GM12801 (cell line): ENCODE measurements at regions not wholly inside any gene's neighbourhood (a gene's known extent, or its start where the extent isn't known, plus 50 kb on each side); places are given as distances from the start of the nearest gene placed in this dataset.

Experiments
- TF ChIP-seq, protein P1 (sequence below): IDR thresholded peaks from one replicate; pipeline ENCODE4 v1.5.1; 2011; ENCODE audit warnings: control low read depth; ENCODE audit not compliant: insufficient read length; ENCODE audit errors: extremely low read depth

DNA sequence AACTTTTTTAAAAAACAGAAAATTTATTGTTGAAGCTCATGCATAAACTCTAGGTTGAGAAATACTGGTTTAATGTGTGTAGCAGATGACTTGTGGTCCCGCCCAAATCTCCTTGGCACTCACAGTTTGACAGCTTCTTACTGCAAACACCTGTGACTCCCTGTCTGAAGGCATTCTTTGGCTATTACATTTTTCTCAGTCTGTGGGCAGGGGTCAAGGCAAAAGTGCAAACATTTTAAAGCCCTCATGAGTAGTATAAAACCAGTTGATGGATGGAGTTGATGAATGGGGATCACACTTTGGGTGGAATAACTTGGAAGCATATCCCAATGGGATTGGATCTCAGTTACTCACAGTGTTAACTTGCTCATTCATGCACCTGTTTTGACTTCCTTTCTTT is 1007.0 kb upstream of the NUDT12 start:
- TF ChIP-seq, protein P1, sequence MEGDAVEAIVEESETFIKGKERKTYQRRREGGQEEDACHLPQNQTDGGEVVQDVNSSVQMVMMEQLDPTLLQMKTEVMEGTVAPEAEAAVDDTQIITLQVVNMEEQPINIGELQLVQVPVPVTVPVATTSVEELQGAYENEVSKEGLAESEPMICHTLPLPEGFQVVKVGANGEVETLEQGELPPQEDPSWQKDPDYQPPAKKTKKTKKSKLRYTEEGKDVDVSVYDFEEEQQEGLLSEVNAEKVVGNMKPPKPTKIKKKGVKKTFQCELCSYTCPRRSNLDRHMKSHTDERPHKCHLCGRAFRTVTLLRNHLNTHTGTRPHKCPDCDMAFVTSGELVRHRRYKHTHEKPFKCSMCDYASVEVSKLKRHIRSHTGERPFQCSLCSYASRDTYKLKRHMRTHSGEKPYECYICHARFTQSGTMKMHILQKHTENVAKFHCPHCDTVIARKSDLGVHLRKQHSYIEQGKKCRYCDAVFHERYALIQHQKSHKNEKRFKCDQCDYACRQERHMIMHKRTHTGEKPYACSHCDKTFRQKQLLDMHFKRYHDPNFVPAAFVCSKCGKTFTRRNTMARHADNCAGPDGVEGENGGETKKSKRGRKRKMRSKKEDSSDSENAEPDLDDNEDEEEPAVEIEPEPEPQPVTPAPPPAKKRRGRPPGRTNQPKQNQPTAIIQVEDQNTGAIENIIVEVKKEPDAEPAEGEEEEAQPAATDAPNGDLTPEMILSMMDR: no peak

DNA sequence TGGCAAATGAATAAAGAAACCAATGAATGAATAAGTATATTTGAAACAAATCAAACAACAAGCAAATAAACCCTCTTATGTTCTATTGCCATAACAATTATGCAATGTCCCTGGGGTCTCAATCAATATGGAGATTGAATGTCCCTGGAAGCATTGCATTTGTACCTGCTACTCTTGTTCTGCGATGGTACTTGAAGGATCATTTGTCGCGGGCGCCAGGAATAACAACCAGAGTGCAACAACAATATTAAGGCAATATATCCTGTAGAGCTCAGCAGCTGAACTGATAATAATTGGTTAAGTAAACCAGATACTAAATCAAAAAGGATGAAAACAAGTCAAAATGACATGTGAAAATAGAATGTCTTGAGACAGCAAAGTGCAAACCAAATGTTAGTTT is 1001.9 kb upstream of the NUDT12 start:
- TF ChIP-seq, protein P1: no peak

DNA sequence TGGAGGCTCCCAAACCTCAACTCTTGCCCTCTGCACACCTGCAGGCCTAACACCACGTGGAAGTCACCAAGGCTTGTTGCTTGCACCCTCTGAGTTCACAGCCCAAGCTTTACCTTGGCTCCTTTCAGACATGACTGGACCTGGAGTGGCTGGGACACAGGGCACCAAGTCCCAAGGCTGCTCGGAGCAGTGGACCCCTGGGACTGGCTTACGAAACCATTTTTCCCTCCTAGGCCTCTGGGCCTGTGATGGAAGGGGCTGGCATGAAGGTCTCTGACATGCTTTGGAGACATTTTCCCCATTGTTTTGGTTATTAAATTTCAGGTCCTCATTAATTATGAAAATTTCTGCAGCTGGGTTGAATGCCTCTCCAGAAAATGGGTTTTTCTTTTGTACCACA is 994.4 kb upstream of the NUDT12 start:
- TF ChIP-seq, protein P1: no peak

DNA sequence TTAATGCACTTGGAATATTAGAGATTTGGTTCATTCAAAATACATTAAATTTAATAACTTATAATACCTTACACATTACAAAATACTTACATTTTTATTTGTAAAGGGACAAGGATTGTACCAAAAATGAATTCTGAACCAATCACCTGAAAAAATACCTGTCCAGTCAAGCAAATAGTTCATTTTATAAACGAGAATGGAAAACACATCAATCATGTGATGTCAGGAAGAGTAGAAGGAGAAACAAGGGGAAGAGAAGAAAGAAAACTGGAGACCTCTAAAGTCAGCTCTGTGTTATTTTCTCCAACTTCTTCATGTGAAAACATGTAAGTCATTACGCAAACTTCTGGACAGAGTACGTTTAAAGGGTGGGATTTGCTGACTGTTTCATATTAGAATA is 989.0 kb upstream of the NUDT12 start:
- TF ChIP-seq, protein P1: no peak

DNA sequence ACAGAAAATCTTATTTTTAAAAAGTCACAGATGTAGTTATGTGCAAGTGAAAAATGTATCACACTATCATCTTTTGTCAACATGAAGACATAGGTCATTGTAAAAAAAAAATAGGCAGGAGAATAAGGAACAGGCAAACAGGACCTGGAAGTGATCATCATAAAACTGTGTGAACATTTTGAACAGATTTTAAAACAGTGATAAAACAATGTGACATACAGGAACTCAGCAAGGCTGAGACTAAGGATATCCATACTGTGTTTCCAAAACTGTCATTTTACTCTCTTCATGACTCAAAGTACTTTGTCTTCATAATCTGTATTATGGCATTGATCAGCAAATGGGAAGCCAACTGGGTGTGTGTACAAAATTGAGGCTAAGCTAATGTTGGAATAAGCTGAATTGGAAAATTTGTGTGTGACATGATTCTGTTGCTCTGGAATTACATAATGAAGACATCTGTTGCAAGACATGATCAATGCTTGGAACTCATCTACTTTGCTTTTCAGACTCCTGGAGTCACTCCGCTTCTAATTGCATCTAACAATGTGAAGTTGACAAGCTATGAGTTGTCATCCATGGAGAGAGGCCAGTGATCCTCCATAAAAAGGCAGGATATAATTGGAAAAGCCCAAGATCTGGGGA is 978.7 kb upstream of the NUDT12 start:
- TF ChIP-seq, protein P1: no peak

DNA sequence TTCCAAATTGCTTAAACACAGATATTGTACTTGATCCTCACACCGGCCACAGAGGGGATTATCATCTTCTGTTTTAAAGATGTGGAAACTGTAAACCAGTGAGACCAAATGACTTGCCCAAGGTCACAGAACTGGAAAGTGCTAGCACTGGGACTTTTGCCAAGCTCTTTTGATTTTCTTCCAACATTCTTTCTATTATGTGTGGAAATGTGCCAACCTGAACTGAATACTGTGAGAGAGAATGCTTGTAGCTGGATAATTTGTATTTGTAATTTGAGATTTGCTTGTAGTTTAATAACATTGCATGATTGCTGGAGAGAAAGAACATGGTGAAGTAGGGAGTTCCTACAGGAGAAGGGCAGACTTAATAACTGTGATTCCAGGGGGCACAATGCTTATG is 977.9 kb upstream of the NUDT12 start:
- TF ChIP-seq, protein P1: no peak

DNA sequence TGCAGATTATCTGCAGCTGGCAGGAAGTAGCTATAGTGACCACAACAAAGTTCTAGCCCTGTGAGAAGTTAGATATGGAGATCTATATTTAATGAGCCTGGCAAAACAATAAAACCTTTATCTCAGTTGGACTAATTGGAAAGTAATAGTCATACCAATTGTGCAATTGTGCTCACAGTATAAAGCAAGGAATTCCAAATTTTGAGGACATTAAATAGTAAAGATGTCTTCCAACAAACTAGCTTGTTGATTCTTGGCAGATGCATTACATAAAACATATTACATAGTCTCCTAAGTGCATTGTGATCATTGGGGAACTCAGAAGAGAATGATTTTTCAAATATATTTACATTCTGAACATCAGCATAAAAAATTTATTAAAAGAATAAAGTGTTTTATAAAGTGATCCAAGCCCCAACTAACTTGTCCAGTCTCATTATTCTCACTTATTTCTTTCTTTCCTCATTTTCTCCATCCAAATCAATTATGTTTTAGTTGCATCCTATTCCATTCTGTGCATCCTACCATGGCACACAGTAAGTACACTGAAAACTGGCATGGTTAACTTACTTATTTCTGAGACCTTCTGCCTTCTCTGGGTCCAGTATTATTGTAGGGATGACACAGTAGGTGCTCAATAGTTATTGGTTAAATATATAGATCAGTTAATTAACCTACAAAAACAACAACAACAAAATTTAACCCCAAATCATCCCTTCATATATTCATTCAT is 977.2 kb upstream of the NUDT12 start:
- TF ChIP-seq, protein P1: no peak
